Neural cell (in vitro differentiated cells): ENCODE measurements at regions not wholly inside any gene's neighbourhood (a gene's known extent, or its start where the extent isn't known, plus 50 kb on each side); places are given as distances from the start of the nearest gene placed in this dataset.

Experiments used
- H2AFZ ChIP-seq: fragments of 200-600, 300-800 bp; sonication (generic), shearing (Covaris generic); 2 replicates; pipeline ENCODE4 v1.6.0; 2014; ENCODE audit warnings: low read depth, mild to moderate bottlenecking, antibody characterized with exemption, low read length, moderate library complexity
- H3F3A ChIP-seq: fragments of 200-600 bp; shearing (Covaris generic); 2 replicates; pipeline ENCODE4 v1.6.1; 2016; ENCODE audit warnings: mild to moderate bottlenecking, moderate library complexity, mixed read lengths, antibody characterized with exemption, low read length; ENCODE audit not compliant: insufficient read depth, poor library complexity, severe bottlenecking
- H3K27ac ChIP-seq: fragments of 200-600, 300-800 bp; sonication (generic), shearing (Covaris generic); 2 replicates; pipeline ENCODE4 v1.5.1; 2014; ENCODE audit warnings: mild to moderate bottlenecking, low read length, moderate library complexity
- H3K27me3 ChIP-seq: fragments of 300-800, 200-600 bp; sonication (generic), shearing (Covaris generic); 2 replicates; pipeline ENCODE4 v1.6.0; 2014; ENCODE audit warnings: mild to moderate bottlenecking, low read depth, low read length, moderate library complexity; ENCODE audit not compliant: insufficient read depth
- H3K36me3 ChIP-seq: fragments of 300-800, 200-600 bp; sonication (generic), shearing (Covaris generic); 2 replicates; pipeline ENCODE4 v1.5.1; 2014; ENCODE audit warnings: mild to moderate bottlenecking, antibody characterized with exemption, low read length, moderate library complexity; ENCODE audit not compliant: insufficient read depth
- H3K4me2 ChIP-seq: fragments of 300-800, 200-600 bp; sonication (generic), shearing (Covaris generic); 2 replicates; pipeline ENCODE4 v1.6.0; 2014; ENCODE audit warnings: mild to moderate bottlenecking, low read length
- H3K4me3 ChIP-seq: fragments of 300-800, 200-600 bp; sonication (generic), shearing (Covaris generic); 2 replicates; pipeline ENCODE4 v1.5.1; 2014; ENCODE audit warnings: mild to moderate bottlenecking, low read length, moderate library complexity
- H3K79me2 ChIP-seq: fragments of 200-600 bp; shearing (Covaris generic); replicated peaks from 2 replicates; pipeline ENCODE4 v1.6.0; 2014; ENCODE audit warnings: mild to moderate bottlenecking, low read length, moderate library complexity; ENCODE audit not compliant: insufficient read depth
- H3K9ac ChIP-seq: fragments of 300-800, 200-600 bp; sonication (generic), shearing (Covaris generic); 2 replicates; pipeline ENCODE4 v1.6.1; 2016; ENCODE audit warnings: mild to moderate bottlenecking, low read length, mixed read lengths
- H3K9me2 ChIP-seq: fragments of 200-600 bp; shearing (Covaris generic); 2 replicates; pipeline ENCODE4 v1.6.1; 2016; ENCODE audit warnings: mild to moderate bottlenecking, low read length, mixed read lengths; ENCODE audit not compliant: insufficient read depth
- H3K9me3 ChIP-seq: fragments of 200-600, 300-800 bp; sonication (generic), shearing (Covaris generic); 2 replicates; pipeline ENCODE4 v1.6.1; 2016; ENCODE audit warnings: mild to moderate bottlenecking, mixed run types, low read length, moderate library complexity, mixed read lengths
- H4K20me1 ChIP-seq: fragments of 200-600 bp; shearing (Covaris generic); 2 replicates; pipeline ENCODE4 v1.6.1; 2016; ENCODE audit warnings: mild to moderate bottlenecking, mixed run types; ENCODE audit not compliant: insufficient read depth
- EP300 ChIP-seq: fragments of 450-650 bp; conservative IDR thresholded peaks from 2 replicates; pipeline ENCODE4 v1.6.1; 2014; ENCODE audit warnings: antibody characterized with exemption, mild to moderate bottlenecking, moderate library complexity; ENCODE audit not compliant: poor library complexity, severe bottlenecking
- EZH2 ChIP-seq: fragments of 200-600, 300-800 bp; shearing (Covaris generic), sonication (generic); IDR thresholded peaks from 2 replicates; pipeline ENCODE4 v1.6.1; 2014; ENCODE audit warnings: antibody characterized with exemption, low read length, borderline replicate concordance, mild to moderate bottlenecking; ENCODE audit not compliant: insufficient read depth, poor library complexity, severe bottlenecking
- MXI1 ChIP-seq: fragments of 450-650 bp; conservative IDR thresholded peaks from 2 replicates; pipeline ENCODE4 v1.6.1; 2014; ENCODE audit warnings: antibody characterized with exemption, mild to moderate bottlenecking; ENCODE audit not compliant: poor library complexity, severe bottlenecking
- POLR2AphosphoS5 ChIP-seq: IDR thresholded peaks from 2 replicates; pipeline ENCODE4 v1.6.1; 2012
- RAD21 ChIP-seq: fragments of 450-650 bp; conservative IDR thresholded peaks from 2 replicates; pipeline ENCODE4 v1.6.1; 2014; ENCODE audit warnings: antibody characterized with exemption, mild to moderate bottlenecking, moderate library complexity
- SMC3 ChIP-seq: fragments of 450-650 bp; conservative IDR thresholded peaks from 2 replicates; pipeline ENCODE4 v1.6.1; 2014; ENCODE audit warnings: antibody characterized with exemption, mild to moderate bottlenecking, moderate library complexity; ENCODE audit not compliant: poor library complexity
- TAF1 ChIP-seq: IDR thresholded peaks from 2 replicates; pipeline ENCODE4 v1.6.1; 2012; ENCODE audit warnings: low read depth
- TF ChIP-seq, protein P1 (sequence below): fragments of 450-650 bp; IDR thresholded peaks from 2 replicates; pipeline ENCODE4 v1.5.1; 2014; ENCODE audit warnings: antibody characterized with exemption, mild to moderate bottlenecking, moderate library complexity; ENCODE audit not compliant: poor library complexity, severe bottlenecking
- TF ChIP-seq, protein P2 (sequence below): IDR thresholded peaks from 2 replicates; pipeline ENCODE4 v1.6.1; 2012; ENCODE audit warnings: borderline replicate concordance

DNA sequence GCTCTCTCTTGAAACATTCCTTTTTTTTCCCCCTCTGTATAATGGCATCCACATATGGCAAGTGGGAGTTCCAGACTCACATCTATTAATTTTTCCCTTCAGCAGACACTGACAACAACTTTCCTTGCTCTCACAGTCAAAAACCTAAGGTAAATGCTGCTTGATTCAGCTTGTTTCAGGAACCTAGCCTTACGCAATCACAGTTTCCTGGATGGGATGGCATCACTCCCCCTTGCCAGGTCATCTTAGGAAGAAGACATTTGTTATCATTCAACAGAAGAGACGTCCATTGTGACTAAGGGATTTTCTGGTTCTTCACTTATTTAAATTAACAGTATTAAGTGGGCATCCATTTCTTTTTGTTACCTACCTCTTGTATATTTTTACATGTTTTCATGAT lies 112.0 kb upstream of the PDGFD start:
- Histone ChIP-seq H2AFZ (no peak overlapping the region), H3K9me2 (no peaks in the 10 kb centered on the region), H3K27me3 (no peaks in the 10 kb centered on the region), H3K36me3 (no peaks in the 10 kb centered on the region), H3K9ac (no peak overlapping the region), H3K4me3 (no peak overlapping the region), H3K79me2 (no peaks in the 10 kb centered on the region), H3K4me2 (no peak overlapping the region), H4K20me1 (no peaks in the 10 kb centered on the region), H3K27ac (no peak overlapping the region), H3K9me3 (no peaks in the 10 kb centered on the region), H3F3A (no peaks in the 10 kb centered on the region)
- TF ChIP-seq TAF1 (no peak), RAD21 (no peak), EP300 (no peak), SMC3 (no peak), POLR2AphosphoS5 (no peak), MXI1 (no peak), EZH2 (no peak)
- TF ChIP-seq, protein P1, sequence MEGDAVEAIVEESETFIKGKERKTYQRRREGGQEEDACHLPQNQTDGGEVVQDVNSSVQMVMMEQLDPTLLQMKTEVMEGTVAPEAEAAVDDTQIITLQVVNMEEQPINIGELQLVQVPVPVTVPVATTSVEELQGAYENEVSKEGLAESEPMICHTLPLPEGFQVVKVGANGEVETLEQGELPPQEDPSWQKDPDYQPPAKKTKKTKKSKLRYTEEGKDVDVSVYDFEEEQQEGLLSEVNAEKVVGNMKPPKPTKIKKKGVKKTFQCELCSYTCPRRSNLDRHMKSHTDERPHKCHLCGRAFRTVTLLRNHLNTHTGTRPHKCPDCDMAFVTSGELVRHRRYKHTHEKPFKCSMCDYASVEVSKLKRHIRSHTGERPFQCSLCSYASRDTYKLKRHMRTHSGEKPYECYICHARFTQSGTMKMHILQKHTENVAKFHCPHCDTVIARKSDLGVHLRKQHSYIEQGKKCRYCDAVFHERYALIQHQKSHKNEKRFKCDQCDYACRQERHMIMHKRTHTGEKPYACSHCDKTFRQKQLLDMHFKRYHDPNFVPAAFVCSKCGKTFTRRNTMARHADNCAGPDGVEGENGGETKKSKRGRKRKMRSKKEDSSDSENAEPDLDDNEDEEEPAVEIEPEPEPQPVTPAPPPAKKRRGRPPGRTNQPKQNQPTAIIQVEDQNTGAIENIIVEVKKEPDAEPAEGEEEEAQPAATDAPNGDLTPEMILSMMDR = no peak
- TF ChIP-seq, protein P2, sequence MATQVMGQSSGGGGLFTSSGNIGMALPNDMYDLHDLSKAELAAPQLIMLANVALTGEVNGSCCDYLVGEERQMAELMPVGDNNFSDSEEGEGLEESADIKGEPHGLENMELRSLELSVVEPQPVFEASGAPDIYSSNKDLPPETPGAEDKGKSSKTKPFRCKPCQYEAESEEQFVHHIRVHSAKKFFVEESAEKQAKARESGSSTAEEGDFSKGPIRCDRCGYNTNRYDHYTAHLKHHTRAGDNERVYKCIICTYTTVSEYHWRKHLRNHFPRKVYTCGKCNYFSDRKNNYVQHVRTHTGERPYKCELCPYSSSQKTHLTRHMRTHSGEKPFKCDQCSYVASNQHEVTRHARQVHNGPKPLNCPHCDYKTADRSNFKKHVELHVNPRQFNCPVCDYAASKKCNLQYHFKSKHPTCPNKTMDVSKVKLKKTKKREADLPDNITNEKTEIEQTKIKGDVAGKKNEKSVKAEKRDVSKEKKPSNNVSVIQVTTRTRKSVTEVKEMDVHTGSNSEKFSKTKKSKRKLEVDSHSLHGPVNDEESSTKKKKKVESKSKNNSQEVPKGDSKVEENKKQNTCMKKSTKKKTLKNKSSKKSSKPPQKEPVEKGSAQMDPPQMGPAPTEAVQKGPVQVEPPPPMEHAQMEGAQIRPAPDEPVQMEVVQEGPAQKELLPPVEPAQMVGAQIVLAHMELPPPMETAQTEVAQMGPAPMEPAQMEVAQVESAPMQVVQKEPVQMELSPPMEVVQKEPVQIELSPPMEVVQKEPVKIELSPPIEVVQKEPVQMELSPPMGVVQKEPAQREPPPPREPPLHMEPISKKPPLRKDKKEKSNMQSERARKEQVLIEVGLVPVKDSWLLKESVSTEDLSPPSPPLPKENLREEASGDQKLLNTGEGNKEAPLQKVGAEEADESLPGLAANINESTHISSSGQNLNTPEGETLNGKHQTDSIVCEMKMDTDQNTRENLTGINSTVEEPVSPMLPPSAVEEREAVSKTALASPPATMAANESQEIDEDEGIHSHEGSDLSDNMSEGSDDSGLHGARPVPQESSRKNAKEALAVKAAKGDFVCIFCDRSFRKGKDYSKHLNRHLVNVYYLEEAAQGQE = no peak

DNA sequence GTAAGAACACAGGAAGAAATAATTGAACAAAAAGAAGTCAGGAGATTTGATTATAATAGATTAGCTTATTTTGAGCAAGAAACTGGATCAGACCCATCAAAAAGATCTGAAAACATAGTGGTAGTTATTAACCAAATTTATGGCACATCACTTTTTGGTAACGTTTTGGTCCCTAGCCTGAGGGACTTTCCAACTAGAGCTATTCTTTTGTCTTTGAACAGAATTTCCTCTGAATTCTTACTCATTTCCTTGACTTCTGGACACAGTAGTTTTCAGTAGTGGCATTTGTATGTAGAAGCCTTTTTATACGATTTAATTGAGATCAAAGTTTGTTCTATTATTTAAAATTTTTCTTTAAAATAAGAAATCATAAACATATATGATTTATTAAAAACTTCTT lies 96.5 kb upstream of the PDGFD start:
- no peaks in the 10 kb centered on the region for H3F3A ChIP-seq
- H3K9me2 ChIP-seq = no peaks in the 10 kb centered on the region
- no peak for TF ChIP-seq MXI1
- no peak for TF ChIP-seq RAD21
- TF ChIP-seq EP300 = no peak
- TF ChIP-seq SMC3 = no peak
- TF ChIP-seq POLR2AphosphoS5 = no peak
- no peak overlapping the region for H3K4me2 ChIP-seq
- H3K4me3 ChIP-seq = no peak overlapping the region
- H3K79me2 ChIP-seq = no peaks in the 10 kb centered on the region
- H2AFZ ChIP-seq = no peak overlapping the region
- no peak overlapping the region for H3K27ac ChIP-seq
- H4K20me1 ChIP-seq = no peaks in the 10 kb centered on the region
- no peak overlapping the region for H3K9ac ChIP-seq
- no peaks in the 10 kb centered on the region for H3K9me3 ChIP-seq
- no peaks in the 10 kb centered on the region for H3K36me3 ChIP-seq
- no peaks in the 10 kb centered on the region for H3K27me3 ChIP-seq

DNA sequence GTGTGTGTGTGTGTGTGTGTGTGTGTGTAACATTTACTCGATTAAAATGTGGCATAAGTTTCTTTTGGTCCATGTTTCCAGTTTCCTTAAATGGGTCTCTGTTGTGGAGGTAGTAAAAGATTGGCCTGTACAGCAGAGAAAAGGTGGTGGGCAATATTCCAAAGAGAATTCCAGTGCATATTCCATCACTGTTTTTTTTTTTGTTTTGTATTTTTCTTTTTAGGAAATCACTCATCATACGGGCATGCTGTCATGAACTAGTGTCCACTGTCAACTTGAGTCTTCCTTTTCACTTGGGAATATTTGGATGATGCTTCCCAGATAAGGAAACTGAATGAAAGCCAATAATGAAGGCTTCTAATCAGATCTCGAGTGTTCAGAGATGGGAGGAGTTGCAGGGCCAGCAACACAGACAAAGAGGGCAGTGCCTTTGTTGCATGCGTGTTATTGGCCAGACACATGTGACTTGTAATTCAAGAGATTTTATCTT lies 95.2 kb upstream of the PDGFD start:
- H3K9ac ChIP-seq = no peak overlapping the region
- no peaks in the 10 kb centered on the region for H3K79me2 ChIP-seq
- no peaks in the 10 kb centered on the region for H4K20me1 ChIP-seq
- no peaks in the 10 kb centered on the region for H3K36me3 ChIP-seq
- TF ChIP-seq, protein P2 = no peak
- TF ChIP-seq POLR2AphosphoS5 (no peak), RAD21 (no peak), EP300 (no peak), SMC3 (no peak)
- no peak overlapping the region for H3K27ac ChIP-seq
- no peak overlapping the region for H3K4me2 ChIP-seq
- H3K4me3 ChIP-seq = no peak overlapping the region
- no peaks in the 10 kb centered on the region for H3K9me2 ChIP-seq
- no peaks in the 10 kb centered on the region for H3K27me3 ChIP-seq
- H3K9me3 ChIP-seq = no peaks in the 10 kb centered on the region
- no peak overlapping the region for H2AFZ ChIP-seq
- H3F3A ChIP-seq = no peaks in the 10 kb centered on the region
